ENCODE measurements at regions not wholly inside any gene's neighbourhood (a gene's known extent, or its start where the extent isn't known, plus 50 kb on each side); places are given as distances from the start of the nearest gene placed in this dataset.

DNA sequence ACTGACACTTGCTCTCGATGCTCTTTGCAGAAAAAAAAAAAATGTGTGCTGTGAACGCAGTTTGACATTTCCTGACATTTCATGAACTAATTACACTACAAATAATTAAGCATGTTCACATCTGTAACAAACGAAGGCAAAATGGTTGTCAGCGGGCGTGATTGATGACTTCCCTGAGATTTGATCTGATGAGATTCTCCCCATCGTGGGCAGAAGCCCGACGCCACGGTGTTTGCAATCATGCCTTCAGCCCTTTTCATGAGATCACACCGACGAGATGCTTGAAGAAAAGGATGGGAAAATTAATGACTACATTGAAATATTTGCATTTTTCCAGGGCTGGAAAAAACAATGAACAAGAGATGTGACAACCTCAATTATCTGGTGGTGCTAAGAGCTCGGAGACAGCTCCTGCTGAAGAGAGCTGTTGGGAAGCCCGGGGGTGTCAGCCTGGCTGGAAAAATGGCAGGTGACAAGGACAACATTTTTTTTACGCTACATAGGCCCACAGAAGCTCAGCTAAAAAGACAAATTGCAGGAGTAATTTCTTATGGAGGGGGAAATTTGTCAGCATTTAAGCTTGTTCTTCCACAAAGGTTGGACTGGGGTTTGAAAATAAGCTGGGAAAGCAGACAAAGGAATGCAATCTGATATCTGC lies 259.4 kb upstream of the IRX3 start:
- peaks cover 0 to 3% of the 10 kb centered on the region in 2 donors for H3K9me3 Mint-ChIP-seq
- H3K36me3 Mint-ChIP-seq, result no peaks in the 10 kb centered on the region
- DNase-seq (ENCODE audit: low spot score in 2 of 2) (no peak), ATAC-seq (no peak)
- no peak overlapping the region for H3K27ac Mint-ChIP-seq

DNA sequence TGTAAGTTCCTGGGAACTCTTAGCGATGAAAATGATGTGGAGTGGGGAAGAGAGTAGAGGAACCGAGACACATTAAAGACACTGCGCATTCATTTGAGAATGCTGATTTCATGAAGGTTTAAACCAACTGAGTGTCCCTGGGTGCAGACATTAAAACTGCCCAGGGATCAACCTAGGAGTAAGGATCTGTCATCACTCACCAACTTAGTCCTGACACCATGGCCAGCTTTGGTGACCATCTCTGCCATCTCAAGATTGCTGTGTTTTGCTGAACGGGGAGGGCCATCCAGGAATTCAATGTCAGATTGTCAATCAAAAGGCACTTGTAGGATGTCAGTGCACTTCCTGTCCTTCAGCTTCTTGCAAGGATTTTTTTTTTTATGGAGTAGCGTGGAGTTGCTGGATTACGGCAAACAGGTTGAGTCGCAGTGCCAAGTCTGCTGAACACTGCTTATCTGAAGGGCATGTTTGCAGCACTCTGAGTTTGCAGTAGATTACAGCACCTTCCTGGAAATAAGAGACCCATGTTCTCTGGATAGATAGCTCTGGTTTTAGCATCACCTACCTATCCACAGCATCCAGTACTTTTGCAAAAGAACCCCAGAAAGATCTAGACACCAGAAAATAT lies 258.1 kb upstream of the IRX3 start:
- Mint-ChIP-seq H3K36me3 (no peaks in the 10 kb centered on the region), H3K27ac (no peak overlapping the region), H3K9me3 (peaks cover 0 to 3% of the 10 kb centered on the region in 2 donors)
- ATAC-seq (no peak), DNase-seq (ENCODE audit: low spot score in 2 of 2) (no peak)

DNA sequence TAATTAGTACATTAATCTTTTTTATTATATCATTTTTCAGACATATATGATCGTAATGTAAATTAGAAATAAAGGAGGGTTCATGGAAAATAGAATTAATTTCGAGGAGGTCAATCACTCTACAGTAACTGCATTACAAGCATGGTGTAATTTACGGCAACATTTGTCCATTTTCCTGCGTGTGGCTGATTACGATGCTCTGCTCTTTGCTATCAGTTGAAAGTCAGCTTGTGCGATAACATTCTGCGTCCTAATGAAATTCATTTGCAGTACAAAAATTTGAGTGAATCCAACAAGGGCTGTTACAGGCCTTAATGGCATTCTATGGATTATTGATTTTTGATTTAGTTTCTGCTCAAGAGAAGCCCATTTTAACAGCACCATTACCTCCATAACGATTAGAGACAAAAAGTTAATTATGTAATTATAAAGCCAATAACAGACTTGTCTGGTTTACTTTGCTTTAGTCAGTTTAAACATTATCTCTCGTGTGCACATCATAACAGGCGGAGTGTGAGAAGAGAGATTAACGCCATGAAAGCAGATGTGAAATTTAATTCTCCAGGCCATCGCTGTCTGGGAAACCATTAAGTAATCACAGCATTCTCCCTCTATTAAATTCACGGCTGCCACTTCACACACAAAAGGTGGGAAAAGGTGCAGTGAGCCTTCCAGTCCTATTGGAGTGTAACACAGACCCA lies 256.4 kb upstream of the IRX3 start:
- H3K36me3 Mint-ChIP-seq, result no peaks in the 10 kb centered on the region
- H3K9me3 Mint-ChIP-seq, result peaks cover 0 to 3% of the 10 kb centered on the region in 2 donors

GRCh38 chr16:54540525-54541180 lies 254.1 kb upstream of the IRX3 start:
- H3K36me3 Mint-ChIP-seq, result no peaks in the 10 kb centered on the region
- peaks cover 0 to 6% of the 10 kb centered on the region in 2 donors for H3K9me3 Mint-ChIP-seq
- H3K27ac Mint-ChIP-seq, result no peak overlapping the region

More for the DNA sequence above, 256.4 kb upstream of the IRX3 start:
- no peak overlapping the region for H3K27ac Mint-ChIP-seq
- DNase-seq (ENCODE audit: low spot score in 2 of 2) (no peak), ATAC-seq (no peak)

DNA sequence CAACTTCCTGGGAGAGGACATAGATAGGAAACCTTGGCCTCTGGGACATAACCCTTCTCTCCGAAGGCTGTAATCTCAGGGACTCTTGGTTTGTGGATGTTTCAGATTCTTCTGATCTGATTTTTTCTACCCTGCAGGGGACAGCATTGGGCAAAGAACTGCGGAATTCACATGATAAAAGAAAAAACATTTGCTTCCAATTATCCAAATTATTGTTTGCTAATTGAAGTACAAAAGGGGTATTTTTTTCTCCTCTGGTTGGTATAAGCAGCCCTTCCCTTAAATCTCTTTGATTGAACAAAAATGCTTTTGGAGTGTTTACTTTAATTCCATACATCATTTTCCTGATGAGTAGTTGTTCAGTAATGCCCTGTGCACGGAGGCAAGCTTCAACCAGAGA lies 251.7 kb upstream of the IRX3 start:
- H3K9me3 Mint-ChIP-seq, result peaks cover 0 to 3% of the 10 kb centered on the region in 2 donors

More at GRCh38 chr16:54540525-54541180, 254.1 kb upstream of the IRX3 start:
- DNase-seq (ENCODE audit: low spot score in 2 of 2) (no peak), ATAC-seq (no peak)

DNA sequence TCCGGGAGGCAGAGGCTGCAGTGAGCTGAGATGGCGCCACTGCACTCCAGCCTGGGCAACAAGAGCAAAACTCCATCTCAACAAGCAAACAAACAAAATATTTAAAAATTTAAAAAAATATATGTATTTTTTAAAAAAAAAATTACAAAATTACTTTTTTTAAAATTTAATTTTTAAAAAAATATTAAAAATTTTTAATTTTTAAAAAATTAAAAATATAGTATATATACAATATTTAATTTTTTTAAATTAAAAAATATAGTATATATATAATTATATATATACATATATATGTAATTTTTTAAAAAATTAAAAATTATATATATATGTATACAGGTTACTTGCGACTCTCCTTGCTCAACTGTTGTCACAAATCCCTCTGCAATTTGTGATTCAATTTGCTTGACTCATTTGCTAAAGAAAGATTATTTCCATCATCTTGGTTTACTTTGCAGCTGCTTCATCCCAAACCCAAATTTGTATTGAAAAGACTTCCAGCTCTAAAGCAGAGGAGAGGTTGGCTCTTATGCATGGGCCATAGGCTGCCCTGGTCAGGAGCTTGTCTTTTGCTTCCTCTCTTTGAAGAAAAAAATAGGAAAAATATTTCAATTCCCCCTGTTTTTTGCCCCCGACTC lies 247.4 kb upstream of the IRX3 start:
- peaks cover 7 to 11% of the 10 kb centered on the region in 2 donors for H3K9me3 Mint-ChIP-seq
- no peak overlapping the region for H3K27ac Mint-ChIP-seq
- H3K36me3 Mint-ChIP-seq, result no peaks in the 10 kb centered on the region
- no peak for DNase-seq (ENCODE audit: low spot score in 2 of 2)
- ATAC-seq, result no peak

More for the DNA sequence above, 251.7 kb upstream of the IRX3 start:
- ATAC-seq (no peak), DNase-seq (ENCODE audit: low spot score in 2 of 2) (no peak)
- Mint-ChIP-seq H3K27ac (no peak overlapping the region), H3K36me3 (no peaks in the 10 kb centered on the region)

GRCh38 chr16:54526916-54527315 lies 240.3 kb upstream of the IRX3 start:
- DNase-seq (ENCODE audit: low spot score in 2 of 2) (no peak), ATAC-seq (no peak)
- H3K27ac Mint-ChIP-seq, result no peak overlapping the region
- H3K36me3 Mint-ChIP-seq, result peaks cover 0 to 13% of the 10 kb centered on the region in 2 donors
- peaks cover 18 to 20% of the 10 kb centered on the region in 2 donors for H3K9me3 Mint-ChIP-seq

DNA sequence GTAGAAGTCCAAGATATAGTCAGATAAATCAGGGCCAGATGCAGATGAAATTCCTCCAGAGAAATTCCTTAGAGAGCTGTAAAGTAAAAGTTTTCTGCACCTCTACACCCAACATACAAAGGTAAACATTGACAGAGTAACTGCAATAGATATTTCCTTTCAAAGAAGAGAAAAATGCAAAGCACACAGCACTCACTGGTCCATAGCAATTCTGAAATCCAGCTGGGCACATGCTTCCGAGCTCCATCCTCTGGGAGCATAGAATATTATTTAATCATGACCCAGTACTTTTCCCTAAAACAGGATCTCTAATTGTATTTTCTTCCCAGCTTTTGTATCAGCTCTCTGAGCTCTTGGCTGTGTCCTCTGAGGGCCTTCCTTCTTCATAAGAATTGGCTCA lies 239.5 kb upstream of the IRX3 start:
- Mint-ChIP-seq H3K27ac (no peak overlapping the region), H3K9me3 (peaks cover 20% of the 10 kb centered on the region in 2 donors), H3K36me3 (peaks cover 0 to 13% of the 10 kb centered on the region in 2 donors)
- no peak for ATAC-seq
- DNase-seq (ENCODE audit: low spot score in 2 of 2), result no peak

DNA sequence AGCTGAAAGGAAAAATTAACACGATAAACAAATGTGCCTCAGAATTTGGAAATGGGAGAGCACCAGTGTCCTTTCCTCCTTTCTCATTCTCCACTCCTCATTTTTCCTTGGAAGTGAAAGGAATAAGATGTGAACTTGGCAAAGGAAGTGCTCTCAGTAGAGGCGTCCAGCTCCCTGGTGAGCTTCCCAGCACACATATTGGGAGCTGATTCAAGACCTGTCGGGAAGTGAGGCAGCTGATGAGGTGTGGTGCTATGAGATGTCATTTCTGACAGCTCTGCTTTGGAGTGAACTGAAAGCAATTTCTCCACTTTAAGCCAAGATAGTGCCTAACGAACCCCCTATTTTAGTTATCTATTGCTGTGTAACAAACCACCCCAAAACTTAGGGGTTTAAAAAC lies 238.5 kb upstream of the IRX3 start:
- ATAC-seq, result no peak
- H3K36me3 Mint-ChIP-seq, result peaks cover 0 to 13% of the 10 kb centered on the region in 2 donors

DNA sequence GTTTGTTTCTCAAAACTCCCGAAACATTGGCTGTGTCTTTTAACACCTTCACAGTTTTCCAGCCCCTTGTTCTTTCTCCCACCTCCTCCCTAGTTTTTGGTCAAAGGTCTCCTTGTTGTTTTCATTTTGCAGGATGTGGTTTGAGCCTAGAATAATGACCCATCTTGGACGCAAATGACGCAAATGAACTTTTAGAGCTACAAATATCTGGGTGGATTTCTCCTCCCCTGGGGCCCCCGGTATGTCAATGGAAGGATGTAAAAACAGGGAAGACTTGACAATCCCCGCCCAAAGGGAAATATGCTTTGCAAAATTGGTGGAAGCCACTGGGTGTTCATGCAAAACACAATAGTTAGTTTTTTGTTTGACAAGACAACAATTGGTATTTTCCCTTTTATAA lies 236.0 kb upstream of the IRX3 start:
- ATAC-seq, result no peak
- DNase-seq (ENCODE audit: low spot score in 2 of 2), result no peak
- peaks cover 0 to 13% of the 10 kb centered on the region in 2 donors for H3K36me3 Mint-ChIP-seq
- no peak overlapping the region for H3K27ac Mint-ChIP-seq
- H3K9me3 Mint-ChIP-seq, result peaks cover 18 to 30% of the 10 kb centered on the region in 2 donors

More for the DNA sequence above, 238.5 kb upstream of the IRX3 start:
- no peak overlapping the region for H3K27ac Mint-ChIP-seq
- no peak for DNase-seq (ENCODE audit: low spot score in 2 of 2)
- peaks cover 20% of the 10 kb centered on the region in 2 donors for H3K9me3 Mint-ChIP-seq

GRCh38 chr16:54521327-54521726 lies 234.7 kb upstream of the IRX3 start:
- H3K36me3 Mint-ChIP-seq, result peaks cover 0 to 13% of the 10 kb centered on the region in 2 donors
- no peak for ATAC-seq
- peaks cover 17 to 26% of the 10 kb centered on the region in 2 donors for H3K9me3 Mint-ChIP-seq
- DNase-seq (ENCODE audit: low spot score in 2 of 2), result no peak
- H3K27ac Mint-ChIP-seq, result no peak overlapping the region

- peaks cover 9 to 14% of the 10 kb centered on the region in 2 donors for H3K9me3 Mint-ChIP-seq
These were observed 232.6 kb upstream of the IRX3 start for GRCh38 chr16:54519161-54519695.

DNA sequence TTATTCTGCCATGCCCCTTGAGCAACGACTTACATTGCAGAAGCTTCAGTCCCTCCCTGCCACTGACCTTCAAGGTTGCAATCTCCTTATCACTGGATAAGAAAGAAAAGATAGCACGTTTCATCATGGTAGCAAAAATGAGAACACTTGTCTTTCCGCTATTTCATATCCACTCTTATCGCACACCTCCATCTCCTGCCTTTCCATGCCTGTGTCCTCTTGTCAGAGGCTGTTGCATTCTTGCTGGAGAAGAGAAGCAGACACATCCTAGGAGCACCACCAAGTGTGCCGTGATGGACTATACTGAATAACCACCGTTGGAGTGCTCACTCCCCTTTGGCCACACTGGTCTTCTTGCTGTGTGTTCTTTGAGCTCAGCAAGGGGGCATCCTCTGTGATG lies 230.6 kb upstream of the IRX3 start:
- no peak overlapping the region for H3K27ac Mint-ChIP-seq
- DNase-seq (ENCODE audit: low spot score in 2 of 2) (no peak), ATAC-seq (no peak)
- H3K9me3 Mint-ChIP-seq, result peaks cover 9 to 14% of the 10 kb centered on the region in 2 donors
- no peaks in the 10 kb centered on the region for H3K36me3 Mint-ChIP-seq

More at GRCh38 chr16:54519161-54519695, 232.6 kb upstream of the IRX3 start:
- no peak for ATAC-seq
- Mint-ChIP-seq H3K36me3 (no peaks in the 10 kb centered on the region), H3K27ac (no peak overlapping the region)
- DNase-seq (ENCODE audit: low spot score in 2 of 2), result no peak

- Mint-ChIP-seq H3K9me3 (peaks cover 2 to 4% of the 10 kb centered on the region in 2 donors), H3K27ac (no peak overlapping the region), H3K36me3 (no peaks in the 10 kb centered on the region)
- ATAC-seq (no peak), DNase-seq (ENCODE audit: low spot score in 2 of 2) (no peak)
These were observed 225.9 kb upstream of the IRX3 start for GRCh38 chr16:54512467-54512995.

GRCh38 chr16:54511222-54511731 lies 224.7 kb upstream of the IRX3 start:
- Mint-ChIP-seq H3K9me3 (no peaks in the 10 kb centered on the region), H3K36me3 (no peaks in the 10 kb centered on the region), H3K27ac (no peak overlapping the region)
- no peak for DNase-seq (ENCODE audit: low spot score in 2 of 2)
- no peak for ATAC-seq

DNA sequence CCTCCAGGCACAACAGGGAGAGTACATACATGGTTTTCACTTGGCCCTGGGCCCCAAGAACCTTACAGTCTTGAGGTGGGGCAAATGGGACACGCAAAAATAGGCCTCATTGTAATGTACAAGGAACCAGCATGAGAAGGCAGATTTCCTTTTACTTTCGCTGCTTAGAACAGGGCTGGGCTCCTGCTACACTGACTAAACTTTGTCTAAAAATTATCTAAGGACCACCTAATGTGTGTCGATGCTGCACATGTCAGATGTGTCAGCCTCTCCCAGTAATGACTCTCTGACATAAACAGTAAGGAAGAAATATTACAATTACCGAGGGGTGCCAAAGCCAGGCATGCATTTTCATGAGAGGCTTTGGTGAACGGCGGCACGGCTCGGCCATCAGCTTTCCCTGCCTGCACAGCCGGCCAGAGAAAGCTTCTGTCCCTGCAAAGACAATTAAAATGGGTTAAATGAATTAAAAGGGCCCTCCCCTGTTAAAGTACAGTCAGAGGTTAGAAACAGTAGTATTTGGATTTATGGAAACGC lies 224.2 kb upstream of the IRX3 start:
- ATAC-seq, result no peak
- no peaks in the 10 kb centered on the region for H3K9me3 Mint-ChIP-seq
- no peak overlapping the region for H3K27ac Mint-ChIP-seq
- no peaks in the 10 kb centered on the region for H3K36me3 Mint-ChIP-seq
- DNase-seq (ENCODE audit: low spot score in 2 of 2), result no peak

All from activated naive CD4-positive, alpha-beta T cell treated with anti-CD3 and anti-CD28 coated beads, Interleukin-2, amount 50 U/mL, for 72 hours (primary cell).